ENCODE measurements at regions not wholly inside any gene's neighbourhood (a gene's known extent, or its start where the extent isn't known, plus 50 kb on each side); places are given as distances from the start of the nearest gene placed in this dataset.

GRCh38 chr7:149568218-149568617 lies 70.6 kb upstream of the ZNF746 start (continued):
- TF ChIP-seq JUND (IDR thresholded peaks at IDR 0.05; ENCODE audit: low read length) (no peak), TAF1 (IDR thresholded peaks at IDR 0.05; ENCODE audit: low read depth, low read length) (no peak), MAX (IDR thresholded peaks at IDR 0.05) (no peak), BCL11A (IDR thresholded peaks at IDR 0.05; ENCODE audit: low read depth in 2 of 2, low read length in 2 of 2) (no peak), RAD21 (IDR thresholded peaks at IDR 0.05 in 1 of 2, conservative IDR thresholded peaks at IDR 0.05 in 1 of 2; ENCODE audit: low read depth in 2 of 2, low read length in 2 of 2) (no peak), CHD1 (IDR thresholded peaks at IDR 0.05; ENCODE audit: low read depth, low read length) (no peak)

Measured in H1 (cell line).